WTC11 (cell line): ENCODE measurements at regions not wholly inside any gene's neighbourhood (a gene's known extent, or its start where the extent isn't known, plus 50 kb on each side); places are given as distances from the start of the nearest gene placed in this dataset.

ENCODE experiments used
- ATAC-seq: fragments of 200-7000 bp; cut with Tn5 transposase; 2 replicates; pipeline ENCODE4 v1.10.0; 2021; ENCODE audit warnings: mild to moderate bottlenecking, moderate library complexity
- CTCF ChIA-PET: fragments of 300-600 bp; sonication (Branson Sonifier 250); formaldehyde crosslinking; loops from one replicate; lab custom pipeline; 2021; ENCODE audit warnings: antibody characterized with exemption; lab: Charles Lee
- POLR2A ChIA-PET: fragments of 350-600 bp; sonication (Branson Sonifier 250); formaldehyde crosslinking; loops from one replicate; lab custom pipeline; 2021; ENCODE audit warnings: antibody characterized with exemption; lab: Charles Lee
- DNase-seq: peaks from one replicate; pipeline ENCODE4 v3.0.0; 2021; ENCODE audit warnings: low spot score
- H3K27ac Mint-ChIP-seq: 2 replicates; pipeline ENCODE4 v1.8.0; 2021; ENCODE audit warnings: mixed read lengths
- H3K27me3 Mint-ChIP-seq: 2 replicates; pipeline ENCODE4 v1.8.0; 2021; ENCODE audit warnings: low read depth, mild to moderate bottlenecking, moderate library complexity, mixed read lengths
- H3K36me3 Mint-ChIP-seq: 2 replicates; pipeline ENCODE4 v1.8.0; 2021; ENCODE audit warnings: mixed read lengths
- H3K4me1 Mint-ChIP-seq: 2 replicates; pipeline ENCODE4 v1.8.0; 2022; ENCODE audit warnings: mixed read lengths
- H3K4me3 Mint-ChIP-seq: 2 replicates; pipeline ENCODE4 v1.8.0; 2021; ENCODE audit warnings: mild to moderate bottlenecking, moderate library complexity, mixed read lengths
- H3K9me3 Mint-ChIP-seq: 2 replicates; pipeline ENCODE4 v1.8.0; 2021; ENCODE audit warnings: mixed read lengths
- ATF3 ChIP-seq: sonication (generic); formaldehyde crosslinking; conservative IDR thresholded peaks from 2 replicates; pipeline ENCODE4 v1.8.1; 2022; ENCODE audit warnings: mild to moderate bottlenecking, missing genetic modification reagents
- CREB1 ChIP-seq: sonication (generic); formaldehyde crosslinking; IDR thresholded peaks from 2 replicates; pipeline ENCODE4 v1.8.0; 2023; ENCODE audit warnings: mild to moderate bottlenecking, missing genetic modification reagents
- CTCF ChIP-seq: fragments of 200-600 bp; IDR thresholded peaks from 2 replicates; pipeline ENCODE4 v1.8.0; 2022; ENCODE audit warnings: antibody characterized with exemption
- E2F1 ChIP-seq: sonication (generic); formaldehyde crosslinking; IDR thresholded peaks from 2 replicates; pipeline ENCODE4 v1.8.0; 2022; ENCODE audit warnings: mild to moderate bottlenecking, missing genetic modification reagents
- ELF4 ChIP-seq: sonication (generic); formaldehyde crosslinking; IDR thresholded peaks from 2 replicates; pipeline ENCODE4 v1.8.1; 2022; ENCODE audit warnings: low read depth, mild to moderate bottlenecking, moderate library complexity, missing genetic modification reagents
- ERG ChIP-seq: fragments of 250-450 bp; sonication (Bioruptor Pico); IDR thresholded peaks from 2 replicates; pipeline ENCODE4 v1.8.0; 2021; ENCODE audit warnings: mild to moderate bottlenecking
- HMGA2 ChIP-seq: fragments of 250-450 bp; sonication (Bioruptor Pico); IDR thresholded peaks from 2 replicates; pipeline ENCODE4 v1.4.0; 2021; ENCODE audit warnings: mild to moderate bottlenecking, moderate library complexity
- JUN ChIP-seq: sonication (generic); formaldehyde crosslinking; IDR thresholded peaks from 2 replicates; pipeline ENCODE4 v1.8.0; 2023; ENCODE audit warnings: mild to moderate bottlenecking, missing genetic modification reagents
- KAT7 ChIP-seq: sonication (generic); formaldehyde crosslinking; IDR thresholded peaks from 2 replicates; pipeline ENCODE4 v1.8.1; 2023; ENCODE audit warnings: missing genetic modification reagents, mild to moderate bottlenecking, borderline replicate concordance
- NFATC4 ChIP-seq: fragments of 250-450 bp; sonication (Bioruptor Pico); IDR thresholded peaks from 2 replicates; pipeline ENCODE4 v1.9.0; 2021; ENCODE audit warnings: mild to moderate bottlenecking
- NFE2L1 ChIP-seq: sonication (generic); formaldehyde crosslinking; IDR thresholded peaks from 2 replicates; pipeline ENCODE4 v1.8.1; 2023; ENCODE audit warnings: missing genetic modification reagents
- NFYB ChIP-seq: sonication (generic); formaldehyde crosslinking; conservative IDR thresholded peaks from 2 replicates; pipeline ENCODE4 v1.8.0; 2022; ENCODE audit warnings: low read depth, missing genetic modification reagents
- PREB ChIP-seq: sonication (generic); formaldehyde crosslinking; IDR thresholded peaks from 2 replicates; pipeline ENCODE4 v1.8.1; 2022; ENCODE audit warnings: mild to moderate bottlenecking, missing genetic modification reagents, moderate library complexity, borderline replicate concordance
- RELA ChIP-seq: sonication (generic); formaldehyde crosslinking; IDR thresholded peaks from 2 replicates; pipeline ENCODE4 v1.8.1; 2022; ENCODE audit warnings: missing genetic modification reagents, mild to moderate bottlenecking, borderline replicate concordance
- TP53 ChIP-seq: sonication (generic); formaldehyde crosslinking; IDR thresholded peaks from 2 replicates; pipeline ENCODE4 v1.8.1; 2023; ENCODE audit warnings: mild to moderate bottlenecking, missing genetic modification reagents
- ZBTB21 ChIP-seq: sonication (generic); formaldehyde crosslinking; IDR thresholded peaks from 2 replicates; pipeline ENCODE4 v1.8.1; 2023; ENCODE audit warnings: mild to moderate bottlenecking, missing genetic modification reagents, borderline replicate concordance
- ZBTB43 ChIP-seq: sonication (generic); formaldehyde crosslinking; IDR thresholded peaks from 2 replicates; pipeline ENCODE4 v1.8.1; 2023; ENCODE audit warnings: mild to moderate bottlenecking, missing genetic modification reagents
- ZMAT4 ChIP-seq: fragments of 250-450 bp; sonication (Bioruptor Pico); IDR thresholded peaks from 2 replicates; pipeline ENCODE4 v1.9.0; 2021; ENCODE audit warnings: mild to moderate bottlenecking
- ZNF263 ChIP-seq: sonication (generic); formaldehyde crosslinking; IDR thresholded peaks from 2 replicates; pipeline ENCODE4 v1.8.1; 2022; ENCODE audit warnings: low read depth, mild to moderate bottlenecking, moderate library complexity, missing genetic modification reagents

- Mint-ChIP-seq H3K4me1 (peaks cover 37% of the 10 kb centered on the region), H3K4me3 (no peak overlapping the region), H3K9me3 (no peaks in the 10 kb centered on the region), H3K27me3 (peaks cover 2% of the 10 kb centered on the region; the same call in 1 of the 2 replicates), H3K27ac (no peak overlapping the region), H3K36me3 (no peaks in the 10 kb centered on the region)
- ChIA-PET CTCF (no interaction called here), POLR2A (no interaction called here)
- ATAC-seq (no peak), DNase-seq (no peak)
- TF ChIP-seq ERG (CRISPR knock-in tag): no peak
- no peak for TF ChIP-seq CREB1 (CRISPR knock-in tag)
- no peak for TF ChIP-seq ATF3 (CRISPR knock-in tag)
- TF ChIP-seq RELA (CRISPR knock-in tag): no peak
- TF ChIP-seq ZBTB21: no peak
- no peak for TF ChIP-seq ZMAT4
- no peak for TF ChIP-seq PREB (CRISPR knock-in tag)
- TF ChIP-seq NFE2L1 (CRISPR knock-in tag): no peak
- TF ChIP-seq KAT7 (CRISPR knock-in tag): no peak
- TF ChIP-seq NFATC4 (CRISPR knock-in tag): no peak
Observed at GRCh38 chr6:109299265-109299607, 83.0 kb downstream of the CD164 start.

GRCh38 chr6:109298605-109299264 is 83.5 kb downstream of the CD164 start:
- DNase-seq: no peak
- no peaks in the 10 kb centered on the region for H3K9me3 Mint-ChIP-seq
- no peak overlapping the region for H3K27ac Mint-ChIP-seq
- CTCF ChIA-PET: no interaction called here
- no peaks in the 10 kb centered on the region for H3K36me3 Mint-ChIP-seq
- POLR2A ChIA-PET: no interaction called here
- H3K27me3 Mint-ChIP-seq: peaks cover 2% of the 10 kb centered on the region; the same call in 1 of the 2 replicates
- TF ChIP-seq HMGA2 (CRISPR knock-in tag): no peak
- ATAC-seq: no peak
- H3K4me3 Mint-ChIP-seq: no peak overlapping the region
- H3K4me1 Mint-ChIP-seq: peaks cover 39% of the 10 kb centered on the region

- no peak overlapping the region for H3K4me3 Mint-ChIP-seq
- TF ChIP-seq NFE2L1 (CRISPR knock-in tag) (no peak), JUN (no peak)
- no peaks in the 10 kb centered on the region for H3K36me3 Mint-ChIP-seq
- ChIA-PET CTCF (interaction anchor here (1.5 kb wide), 1 partner anchor 86 kb away, joined by 4 read pairs; no protein-coding TSS in a partner anchor), POLR2A (no interaction called here)
- peaks cover 2% of the 10 kb centered on the region; the same call in 1 of the 2 replicates for H3K27me3 Mint-ChIP-seq
- H3K4me1 Mint-ChIP-seq: peaks cover 48% of the 10 kb centered on the region
- H3K27ac Mint-ChIP-seq: no peak overlapping the region
- ATAC-seq (no peak), DNase-seq (no peak)
- H3K9me3 Mint-ChIP-seq: no peaks in the 10 kb centered on the region
Observed at GRCh38 chr6:109297406-109298110, 84.7 kb downstream of the CD164 start.

- Mint-ChIP-seq H3K36me3 (no peaks in the 10 kb centered on the region), H3K9me3 (no peaks in the 10 kb centered on the region), H3K27ac (no peak overlapping the region), H3K27me3 (peaks cover 2% of the 10 kb centered on the region; the same call in 1 of the 2 replicates), H3K4me1 (peaks cover 53% of the 10 kb centered on the region), H3K4me3 (no peak overlapping the region)
- TF ChIP-seq CTCF (no peak), E2F1 (CRISPR knock-in tag) (no peak), ELF4 (CRISPR knock-in tag) (no peak), ZBTB43 (CRISPR knock-in tag) (no peak), CREB1 (CRISPR knock-in tag) (no peak), NFYB (CRISPR knock-in tag) (no peak), ZNF263 (no peak), TP53 (CRISPR knock-in tag) (no peak)
- CTCF ChIA-PET: interaction anchor here (1.5 kb wide), 1 partner anchor 86 kb away, joined by 4 read pairs; no protein-coding TSS in a partner anchor
- ATAC-seq (no peak), DNase-seq (no peak)
- POLR2A ChIA-PET: no interaction called here
Observed at GRCh38 chr6:109296971-109297372, 85.3 kb downstream of the CD164 start.
